Fibroblast of villous mesenchyme (primary cell): ENCODE measurements at regions not wholly inside any gene's neighbourhood (a gene's known extent, or its start where the extent isn't known, plus 50 kb on each side); places are given as distances from the start of the nearest gene placed in this dataset.

Source experiments
- DNase-seq: peaks from one replicate; pipeline ENCODE4 v3.0.0-alpha.2; 2010; ENCODE audit warnings: low read depth
- H3K4me3 ChIP-seq: 2 replicates; pipeline ENCODE4 v1.5.1; 2011; ENCODE audit warnings: low read depth, mild to moderate bottlenecking, low read length
- CTCF ChIP-seq: IDR thresholded peaks from 2 replicates; pipeline ENCODE4 v1.5.1; 2012; ENCODE audit warnings: low read depth, mild to moderate bottlenecking, low read length; ENCODE audit not compliant: insufficient read depth

- TF ChIP-seq CTCF, result no peak
- no peak for DNase-seq
- H3K4me3 ChIP-seq, result no peak overlapping the region
These were observed 169.1 kb upstream of the CTNNB1 start for GRCh38 chr3:41030220-41030619.

GRCh38 chr3:41031401-41031800 is 167.9 kb upstream of the CTNNB1 start:
- H3K4me3 ChIP-seq, result no peak overlapping the region
- TF ChIP-seq CTCF, result no peak
- no peak for DNase-seq

- TF ChIP-seq CTCF, result no peak
- H3K4me3 ChIP-seq, result no peak overlapping the region
- no peak for DNase-seq
These were observed 165.3 kb upstream of the CTNNB1 start for GRCh38 chr3:41033956-41034519.

GRCh38 chr3:41035456-41036022 is 163.8 kb upstream of the CTNNB1 start:
- TF ChIP-seq CTCF, result no peak
- H3K4me3 ChIP-seq, result no peak overlapping the region
- DNase-seq, result no peak

GRCh38 chr3:41037651-41038334 is 161.5 kb upstream of the CTNNB1 start:
- H3K4me3 ChIP-seq, result no peak overlapping the region
- no peak for TF ChIP-seq CTCF
- DNase-seq, result no peak

- no peak for DNase-seq
- no peak for TF ChIP-seq CTCF
- H3K4me3 ChIP-seq, result no peak overlapping the region
These were observed 159.0 kb upstream of the CTNNB1 start for GRCh38 chr3:41040256-41040655.

- no peak for TF ChIP-seq CTCF
- no peak overlapping the region for H3K4me3 ChIP-seq
- no peak for DNase-seq
These were observed 157.8 kb upstream of the CTNNB1 start for GRCh38 chr3:41041462-41041861.
